COLO668 (cell line): ENCODE measurements at regions not wholly inside any gene's neighbourhood (a gene's known extent, or its start where the extent isn't known, plus 50 kb on each side); places are given as distances from the start of the nearest gene placed in this dataset.
"Not testable (repeated sequence)": the region's sequence is repeated elsewhere in the genome, so short reads cannot be mapped to it uniquely, and the experiment has no call there.

Source experiments
- DNase-seq: peaks from one replicate; lab custom pipeline; 2025; ENCODE audit not compliant: unreplicated experiment; lab: John Stamatoyannopoulos, UW

DNA sequence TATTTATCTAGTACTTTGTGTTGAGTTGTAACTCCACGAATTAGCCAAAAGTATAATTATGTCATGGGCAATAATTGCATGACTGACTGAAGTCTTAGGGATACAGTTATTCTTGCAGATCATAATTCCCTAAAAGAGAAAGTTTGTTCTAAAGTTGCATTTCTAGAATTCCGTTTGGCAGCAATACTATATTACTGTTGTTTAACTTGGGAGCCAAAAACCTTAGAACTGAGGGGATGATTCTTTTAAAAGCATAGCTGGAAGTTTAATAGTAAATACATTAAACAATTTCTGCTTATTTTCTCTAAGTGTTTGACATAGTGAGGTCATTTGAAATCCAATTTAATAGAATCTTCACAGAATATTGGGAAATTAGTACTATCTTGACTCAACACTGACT, 356.4 kb upstream of the ADAMTS5 start:
- DNase-seq, result no peak

DNA sequence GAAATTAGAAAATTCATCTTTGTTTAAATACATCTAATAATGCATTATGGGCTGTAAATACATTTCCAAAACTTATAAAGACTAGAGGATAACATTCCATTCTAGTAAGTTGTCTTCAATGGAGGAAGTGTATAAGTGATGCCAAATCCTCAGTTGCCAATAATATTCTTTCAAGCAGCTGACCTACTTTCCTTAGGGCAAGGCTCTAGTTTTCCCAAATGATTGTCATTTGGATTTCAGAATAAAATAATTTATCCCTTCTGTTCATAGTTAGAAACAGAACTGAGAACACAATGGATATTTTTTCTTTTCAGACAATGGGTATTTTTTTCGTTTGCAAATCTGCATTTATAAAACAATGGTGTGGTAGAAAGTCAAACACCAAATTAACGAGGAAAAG, 354.9 kb upstream of the ADAMTS5 start:
- no peak for DNase-seq

DNA sequence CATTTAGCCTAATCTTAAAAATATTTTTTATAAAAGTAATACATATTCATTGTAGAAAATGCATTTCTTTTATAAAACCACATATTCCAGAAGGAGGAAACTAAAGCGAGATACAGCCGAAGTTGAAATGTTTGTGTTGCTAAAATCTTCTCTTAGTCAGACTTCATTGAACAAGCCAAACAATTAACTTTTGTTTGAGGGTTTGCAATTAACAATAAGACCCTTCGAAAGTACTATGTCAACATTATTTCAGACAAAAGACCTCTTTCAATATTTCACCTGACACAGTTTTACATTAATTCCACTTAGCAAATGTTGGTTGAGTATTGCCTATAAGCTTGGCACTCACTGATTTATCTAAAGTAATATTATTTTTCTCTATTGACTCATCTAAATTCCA, 354.0 kb upstream of the ADAMTS5 start:
- no peak for DNase-seq

DNA sequence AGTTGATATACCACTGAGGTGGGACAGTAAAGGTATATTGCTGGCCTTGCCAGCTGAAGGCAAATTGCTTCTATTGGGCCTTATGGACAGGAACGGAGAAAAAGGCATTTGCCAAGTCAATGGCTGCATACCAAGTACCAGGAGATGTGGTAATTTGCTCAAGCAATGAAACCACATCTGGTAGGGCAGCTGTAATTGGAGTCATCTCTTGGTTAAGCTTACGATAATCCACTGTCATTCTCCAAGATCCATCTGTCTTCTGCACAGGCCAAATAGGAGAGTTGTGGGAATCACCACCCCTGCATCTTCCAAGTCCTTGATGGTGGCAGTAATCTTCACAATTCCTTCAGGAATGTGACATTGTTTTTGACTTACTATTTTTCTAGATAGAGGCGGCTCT, 350.7 kb upstream of the ADAMTS5 start:
- DNase-seq, result not testable (repeated sequence)

DNA sequence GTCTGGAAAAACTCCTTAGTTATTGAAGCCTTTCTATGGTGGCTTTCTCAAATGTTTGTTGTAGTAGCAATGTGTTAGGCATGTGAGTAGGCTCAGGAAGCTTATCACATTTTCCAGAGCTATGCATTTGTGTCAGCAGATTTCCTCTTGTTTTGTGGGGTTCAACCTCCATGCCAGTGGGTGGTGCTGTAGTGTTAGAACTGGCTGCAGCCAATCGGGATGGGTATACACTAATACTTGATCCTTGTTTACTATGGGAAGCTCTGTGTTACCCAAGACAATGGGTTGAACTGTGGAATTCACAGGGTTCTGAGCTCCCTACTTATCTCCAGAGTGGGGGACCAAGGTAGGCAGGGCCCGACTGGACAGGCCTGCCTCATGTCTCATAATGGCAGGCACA, 348.5 kb upstream of the ADAMTS5 start:
- no peak for DNase-seq

DNA sequence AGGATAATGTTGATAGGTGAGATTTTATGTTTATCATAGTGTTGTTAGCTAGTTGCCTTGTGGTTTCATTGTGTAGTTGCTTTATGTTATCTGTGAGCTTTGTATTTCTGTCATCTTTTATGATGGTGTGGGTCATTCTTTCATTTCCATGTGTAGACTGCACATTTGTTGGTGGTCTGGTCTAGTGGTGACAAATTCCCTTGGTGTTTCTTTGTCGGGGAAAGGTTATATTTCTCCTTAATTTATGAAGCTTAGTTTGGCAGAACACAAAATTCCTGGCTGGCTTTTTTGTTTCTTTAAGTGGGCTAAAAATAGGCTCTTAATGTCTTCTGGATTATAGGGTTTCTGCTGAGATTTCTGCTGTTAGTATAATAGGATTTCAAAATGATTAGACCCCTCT, 347.2 kb upstream of the ADAMTS5 start:
- DNase-seq, result no peak

DNA sequence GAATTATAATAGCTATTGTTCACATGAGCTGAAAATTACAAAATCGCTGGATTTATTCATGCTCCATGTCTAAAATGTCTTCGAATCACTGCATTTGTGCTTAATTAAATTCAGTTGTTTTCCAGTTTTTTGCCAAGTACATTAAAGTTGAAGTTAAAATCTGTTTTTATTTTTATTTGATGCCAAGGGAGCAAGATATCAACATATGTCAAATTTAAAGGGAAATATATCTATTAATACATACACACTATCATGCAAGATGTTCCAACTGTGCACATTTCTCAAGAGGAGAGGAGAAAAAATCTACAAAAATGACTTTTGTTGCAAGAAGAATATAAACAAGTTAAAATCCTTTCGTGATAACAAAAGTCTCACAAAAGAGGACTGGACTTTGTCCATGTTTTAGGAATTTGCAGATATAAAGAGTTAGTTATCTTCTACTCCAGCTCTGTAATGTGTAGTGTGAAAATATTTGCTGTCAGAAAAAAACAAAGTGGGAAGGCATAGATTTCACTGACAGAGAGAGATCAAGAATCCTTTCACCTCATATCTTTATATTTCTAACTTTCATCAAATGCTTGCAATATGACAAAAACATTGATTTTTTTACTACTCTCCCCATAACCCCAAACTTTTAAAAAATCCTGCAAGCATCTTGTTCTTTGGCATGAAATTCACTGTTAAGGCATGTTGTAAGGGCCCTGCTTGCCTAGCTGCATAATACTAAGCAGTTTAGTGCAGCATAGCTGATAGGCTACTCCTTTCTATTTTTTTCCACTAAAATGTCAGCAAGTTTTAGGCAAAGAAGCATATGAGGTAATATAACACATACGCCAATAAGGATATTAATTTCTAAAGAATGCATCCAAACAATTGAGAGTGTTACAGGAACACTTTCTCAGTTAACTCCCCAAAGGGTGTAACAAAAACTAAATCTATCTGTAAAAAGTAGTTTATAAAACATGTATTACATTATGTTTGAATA, 340.2 kb upstream of the ADAMTS5 start:
- no peak for DNase-seq

DNA sequence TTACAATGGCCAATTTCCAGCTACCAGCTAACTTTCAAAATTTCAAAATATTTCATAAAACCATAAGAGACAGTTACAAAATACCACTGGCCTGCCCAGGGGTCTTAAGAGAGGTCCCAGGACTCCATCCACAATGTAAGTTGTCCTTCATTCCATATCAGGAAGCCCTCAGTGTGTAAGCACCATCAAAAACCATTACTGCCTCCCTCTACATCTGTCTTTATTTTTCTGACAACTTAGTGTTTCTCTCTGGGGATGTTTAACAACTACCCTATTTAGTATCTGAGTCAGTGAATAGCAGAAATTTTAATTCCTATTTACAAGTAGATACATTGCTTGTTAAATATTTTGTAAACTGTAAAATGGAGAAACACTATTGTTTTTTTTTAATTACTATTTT, 339.3 kb upstream of the ADAMTS5 start:
- no peak for DNase-seq

DNA sequence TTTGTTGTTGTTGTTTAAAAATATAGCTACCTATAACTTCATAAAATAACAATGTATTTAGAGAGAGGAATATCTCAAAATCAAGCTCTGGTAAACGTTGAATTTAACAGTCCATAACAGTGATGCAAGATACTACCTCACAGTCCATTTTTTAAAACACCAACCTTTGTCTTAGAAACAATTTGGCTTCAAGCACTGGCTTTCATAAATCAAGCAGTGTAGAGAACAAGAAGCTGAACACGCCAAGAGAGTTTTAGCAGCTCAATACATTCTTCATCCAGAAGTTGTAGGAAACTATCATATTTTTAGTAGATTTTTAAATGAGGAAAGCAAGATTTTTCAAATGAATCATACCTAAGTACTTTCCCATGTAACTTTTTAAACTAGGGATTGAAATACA, 334.3 kb upstream of the ADAMTS5 start:
- DNase-seq, result no peak

DNA sequence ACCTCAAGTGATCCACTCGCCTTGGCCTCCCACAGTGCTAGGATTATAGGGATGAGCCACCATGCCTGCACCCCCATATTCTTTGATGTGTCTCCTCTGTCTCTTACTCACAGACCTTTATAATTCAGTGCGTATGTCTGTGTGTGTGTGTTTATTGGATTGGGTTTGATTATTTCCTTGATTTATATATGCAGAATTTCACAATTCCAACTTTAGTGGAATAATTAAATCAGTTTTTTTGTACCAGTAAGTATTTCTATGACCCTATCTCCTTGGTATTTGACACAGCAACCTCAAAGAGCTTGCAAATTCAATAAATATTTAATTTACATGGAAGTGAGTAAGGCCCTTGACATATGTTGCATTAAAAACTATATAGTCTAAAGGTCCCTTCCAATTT, 333.9 kb upstream of the ADAMTS5 start:
- DNase-seq, result no peak

DNA sequence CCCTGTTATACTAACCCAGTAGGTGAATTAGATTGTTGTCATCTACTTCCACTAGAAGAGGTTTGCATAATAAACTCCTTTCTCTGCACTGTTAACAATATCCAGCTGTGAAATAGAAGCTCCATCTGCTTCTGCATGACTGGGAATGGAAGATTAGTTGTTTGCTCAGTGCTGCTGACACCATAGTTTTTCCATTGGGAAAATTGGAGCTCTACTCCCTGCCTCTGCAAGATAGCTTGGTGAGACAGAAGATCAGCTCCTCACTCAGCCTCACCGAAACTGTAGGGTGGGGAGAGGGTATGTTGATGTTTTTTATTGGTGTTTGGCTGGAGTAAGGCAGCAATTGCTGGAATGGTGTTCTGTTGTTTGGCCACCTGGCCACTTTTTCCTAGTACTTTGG, 331.6 kb upstream of the ADAMTS5 start:
- DNase-seq, result no peak

DNA sequence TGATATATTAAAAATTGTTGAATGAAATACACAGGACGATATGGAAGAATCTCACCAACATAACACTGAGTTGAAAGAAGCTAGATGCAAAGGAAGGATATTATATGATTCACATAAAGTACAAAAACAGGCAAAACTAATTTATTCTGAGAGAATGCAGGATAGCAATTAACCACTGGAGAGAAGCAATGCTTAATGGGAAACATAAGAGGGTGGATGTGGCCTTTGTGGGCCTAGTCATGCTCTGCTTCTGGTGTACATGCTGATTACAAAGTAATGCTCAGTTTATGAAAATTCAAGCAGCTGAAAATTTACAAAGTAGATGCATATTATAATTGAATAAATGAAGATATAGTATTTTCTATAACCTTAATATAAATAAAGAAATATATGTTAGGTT, 326.4 kb upstream of the ADAMTS5 start:
- no peak for DNase-seq

DNA sequence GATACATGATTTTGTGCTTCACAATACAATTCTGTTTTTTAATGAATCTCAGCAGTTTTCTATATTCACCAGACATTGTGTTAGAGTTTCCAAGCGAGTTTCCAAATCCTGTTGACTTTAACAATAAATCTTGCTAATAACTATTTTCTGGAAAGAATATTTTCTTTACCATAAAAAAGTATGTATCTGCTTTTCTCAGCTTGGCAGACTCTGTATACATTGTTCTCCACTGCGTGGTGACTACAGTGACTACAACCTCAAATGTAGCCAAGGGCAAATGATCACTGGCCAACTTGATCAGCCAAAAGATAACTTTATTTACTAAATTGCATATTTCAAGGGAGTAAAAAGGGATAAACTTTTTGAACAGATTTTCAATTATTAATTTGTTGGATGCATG, 325.9 kb upstream of the ADAMTS5 start:
- no peak for DNase-seq

DNA sequence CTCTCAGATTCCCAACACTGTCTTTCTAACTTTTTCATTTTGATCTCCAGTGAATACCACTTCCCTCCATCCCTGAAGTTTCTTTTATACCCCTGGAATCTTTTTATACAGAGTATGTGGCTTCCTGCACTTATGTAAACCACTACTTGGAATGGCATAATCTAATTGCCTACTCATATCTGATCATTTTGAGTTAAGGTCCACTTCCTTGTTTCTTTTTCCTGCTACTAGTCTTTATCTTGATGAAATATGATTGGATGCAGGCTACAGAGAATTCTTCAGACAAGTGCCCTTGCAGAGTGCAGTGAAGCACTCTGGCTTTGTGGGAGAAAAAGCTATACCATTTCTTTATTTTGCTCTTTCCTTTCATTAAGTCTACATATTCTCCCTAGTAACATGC, 325.3 kb upstream of the ADAMTS5 start:
- DNase-seq, result no peak

DNA sequence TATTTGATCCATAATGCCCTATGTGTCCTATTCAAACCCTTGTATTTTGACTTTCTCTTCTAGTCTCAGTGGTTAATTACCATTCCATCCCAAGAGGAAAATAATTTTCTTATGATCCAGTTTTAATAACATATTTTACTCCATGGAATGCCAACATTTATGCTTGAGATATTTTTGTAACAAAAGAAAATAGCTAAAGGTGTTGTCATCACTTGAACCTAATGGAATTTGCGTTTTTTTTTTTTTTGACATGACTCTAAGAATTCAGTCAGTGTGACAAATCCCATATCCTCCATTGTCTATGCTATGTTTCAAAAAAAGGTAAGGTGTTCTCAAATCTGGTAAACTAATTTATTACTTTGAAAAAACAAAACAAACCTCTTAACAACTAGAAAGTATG, 324.1 kb upstream of the ADAMTS5 start:
- no peak for DNase-seq

DNA sequence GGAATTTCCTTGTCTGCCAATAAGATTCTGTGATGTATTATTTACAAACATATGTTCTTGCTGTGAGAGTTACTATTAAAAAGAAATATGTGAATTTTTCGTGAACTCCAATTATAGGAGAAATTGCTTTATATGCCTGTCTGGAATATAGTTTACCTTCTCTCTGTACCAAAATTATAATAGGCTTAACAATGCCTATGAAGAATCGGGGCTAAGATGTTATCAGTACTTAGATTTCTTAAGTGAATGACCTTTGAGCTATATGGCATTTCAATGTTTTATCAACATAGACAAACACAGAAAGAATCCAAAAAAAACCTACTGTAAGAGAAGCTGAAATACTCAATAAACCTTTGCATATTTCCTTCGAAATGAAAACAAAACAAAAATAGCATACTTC, 323.1 kb upstream of the ADAMTS5 start:
- no peak for DNase-seq

DNA sequence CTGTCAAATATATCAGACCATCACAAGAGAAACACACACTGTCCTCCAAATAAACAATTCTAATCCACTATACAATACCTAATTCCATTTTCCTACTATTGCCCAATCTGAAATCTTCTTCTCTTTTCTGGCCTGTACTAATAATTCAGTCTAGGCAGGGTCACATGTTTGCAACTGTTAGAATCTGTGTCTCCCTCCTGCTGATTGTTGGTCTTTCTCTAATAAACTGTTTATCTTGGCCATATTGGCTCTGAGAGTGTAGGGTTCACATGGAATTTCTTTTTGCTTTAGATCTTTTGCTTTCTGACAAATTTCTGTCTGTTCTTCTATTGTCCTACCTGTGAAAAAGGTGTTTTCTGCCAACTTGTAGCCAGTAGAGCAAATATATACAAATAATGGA, 319.9 kb upstream of the ADAMTS5 start:
- DNase-seq, result no peak

DNA sequence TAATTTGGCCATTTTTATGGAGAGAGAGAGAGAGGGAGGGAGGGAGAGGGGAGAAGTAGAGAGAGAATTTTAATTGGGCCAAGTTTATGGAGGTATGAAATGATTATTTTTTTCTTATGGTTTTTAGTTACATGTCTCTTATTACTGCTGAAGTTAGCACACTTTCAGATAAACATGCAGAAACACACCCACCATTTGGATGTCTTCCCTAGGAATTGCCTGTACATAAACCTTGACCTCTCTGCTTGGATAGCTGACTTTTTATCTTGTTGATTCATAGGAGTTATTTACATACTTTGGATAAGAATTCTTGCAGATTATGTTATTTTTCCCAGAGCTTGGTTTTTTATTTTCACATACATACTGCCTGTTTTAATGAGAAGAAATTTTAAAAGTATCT, 310.2 kb upstream of the ADAMTS5 start:
- no peak for DNase-seq

DNA sequence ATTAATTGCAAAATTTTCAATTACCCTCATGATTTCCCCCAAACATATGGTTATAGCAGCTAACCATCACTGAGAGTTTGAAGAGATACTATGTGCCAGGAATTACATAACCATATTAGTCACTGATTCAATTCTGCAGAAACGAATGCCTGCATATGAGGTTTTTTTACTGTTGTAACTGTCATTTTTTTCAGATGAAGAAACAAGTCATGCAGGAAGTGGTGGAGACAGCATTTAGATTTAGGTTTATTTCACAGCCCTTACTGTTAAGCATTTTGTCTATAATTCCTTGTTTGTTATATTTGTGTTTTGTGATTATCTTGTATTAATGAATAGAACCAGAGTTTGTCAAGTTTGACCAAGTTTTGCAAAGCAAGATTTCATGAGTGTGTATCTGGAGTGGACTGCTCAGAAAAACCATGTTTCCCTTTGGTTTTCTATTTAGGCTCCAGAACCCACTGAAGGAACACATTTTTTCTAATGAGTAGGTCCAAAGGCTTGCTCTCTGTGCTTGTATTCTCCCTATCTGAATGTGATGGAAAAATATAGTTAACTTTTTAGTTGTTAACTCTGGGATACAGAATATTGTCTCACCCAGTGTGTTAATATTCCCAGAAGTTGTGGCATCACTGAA, 308.5 kb upstream of the ADAMTS5 start:
- no peak for DNase-seq

DNA sequence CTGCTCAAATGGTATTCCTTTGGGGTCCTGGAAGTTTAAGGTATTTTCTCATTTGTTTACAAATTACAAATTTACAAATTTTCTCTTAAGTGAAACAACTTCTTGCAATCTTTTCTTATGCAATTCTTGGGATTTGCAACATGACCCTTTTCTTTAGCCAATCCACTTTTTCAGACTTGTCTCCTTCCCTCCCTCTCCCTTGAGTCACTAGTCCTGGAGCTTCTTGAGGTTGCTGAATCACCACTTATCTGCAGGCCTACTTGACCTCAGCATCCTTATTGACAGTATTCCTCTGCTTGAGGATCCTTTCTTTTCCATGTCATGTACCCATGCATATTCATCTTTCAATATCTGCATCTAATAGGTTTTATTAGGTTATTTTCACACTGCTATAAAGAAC, 302.8 kb upstream of the ADAMTS5 start:
- DNase-seq, result no peak

DNA sequence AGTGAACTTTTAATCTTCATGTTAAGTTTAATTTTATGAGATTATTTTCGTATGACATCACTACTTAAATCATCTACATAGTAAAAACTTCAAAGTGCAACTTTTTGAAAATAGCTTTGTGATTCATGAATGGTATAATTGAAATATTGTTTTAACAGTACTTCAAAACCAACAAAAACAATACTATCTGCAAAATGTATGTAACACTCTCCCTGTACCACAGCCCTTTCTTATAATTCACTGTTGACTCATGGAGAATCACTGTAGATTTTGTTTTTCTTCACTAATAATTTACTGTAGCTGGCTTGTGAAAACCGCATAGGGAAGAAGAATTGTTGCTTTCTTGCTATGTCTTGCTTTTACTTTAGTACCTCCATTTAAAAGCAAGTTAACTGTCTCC, 301.4 kb upstream of the ADAMTS5 start:
- no peak for DNase-seq

DNA sequence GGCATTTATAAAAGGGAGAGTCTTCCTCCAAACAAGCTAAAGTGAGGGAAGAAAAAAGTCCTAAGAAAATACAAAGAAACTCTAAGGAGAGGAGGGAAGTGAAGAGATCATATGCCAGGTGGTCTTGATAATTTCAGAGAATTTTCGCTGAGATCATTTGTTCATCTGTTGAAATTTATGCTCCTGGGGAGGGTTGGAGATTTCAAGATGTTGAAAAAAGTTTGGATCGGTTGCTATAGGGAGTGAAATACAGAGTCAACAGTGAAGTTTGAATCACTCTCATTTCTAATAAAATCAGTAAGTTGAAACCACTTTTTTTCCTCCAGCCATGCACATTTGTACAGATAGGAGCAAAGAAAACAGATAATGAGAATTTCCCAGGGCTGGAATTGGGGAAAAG, 299.1 kb upstream of the ADAMTS5 start:
- DNase-seq, result no peak

DNA sequence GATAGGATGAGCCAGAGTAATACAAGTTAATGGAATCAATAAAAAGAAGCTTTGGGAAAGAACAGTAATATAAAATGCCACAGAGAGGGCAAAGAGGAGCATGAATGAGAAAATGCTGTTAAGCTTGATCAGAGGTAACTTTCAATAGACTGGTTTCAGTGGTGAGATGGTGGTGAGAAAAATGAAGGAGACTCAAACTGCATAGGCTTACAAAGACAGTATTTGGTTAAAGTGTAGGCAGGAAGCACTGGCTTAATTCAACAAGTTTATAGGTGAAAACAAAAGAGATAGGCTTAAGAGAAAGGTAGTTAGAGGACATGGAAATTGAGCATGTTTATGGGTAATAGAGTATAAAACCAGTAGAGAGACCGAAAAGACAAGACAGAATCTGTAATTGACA, 298.6 kb upstream of the ADAMTS5 start:
- no peak for DNase-seq
